WTC11 (cell line): ENCODE measurements at regions not wholly inside any gene's neighbourhood (a gene's known extent, or its start where the extent isn't known, plus 50 kb on each side); places are given as distances from the start of the nearest gene placed in this dataset.

Experiments used
- ELF4 ChIP-seq: sonication (generic); formaldehyde crosslinking; IDR thresholded peaks from 2 replicates; pipeline ENCODE4 v1.8.1; 2022; ENCODE audit warnings: low read depth, mild to moderate bottlenecking, moderate library complexity, missing genetic modification reagents
- MAX ChIP-seq: sonication (generic); formaldehyde crosslinking; IDR thresholded peaks from 2 replicates; pipeline ENCODE4 v1.8.0; 2022; ENCODE audit warnings: mild to moderate bottlenecking, missing genetic modification reagents
- TF ChIP-seq, protein P1 (sequence below): fragments of 200-600 bp; IDR thresholded peaks from 2 replicates; pipeline ENCODE4 v1.8.0; 2022; ENCODE audit warnings: antibody characterized with exemption

DNA sequence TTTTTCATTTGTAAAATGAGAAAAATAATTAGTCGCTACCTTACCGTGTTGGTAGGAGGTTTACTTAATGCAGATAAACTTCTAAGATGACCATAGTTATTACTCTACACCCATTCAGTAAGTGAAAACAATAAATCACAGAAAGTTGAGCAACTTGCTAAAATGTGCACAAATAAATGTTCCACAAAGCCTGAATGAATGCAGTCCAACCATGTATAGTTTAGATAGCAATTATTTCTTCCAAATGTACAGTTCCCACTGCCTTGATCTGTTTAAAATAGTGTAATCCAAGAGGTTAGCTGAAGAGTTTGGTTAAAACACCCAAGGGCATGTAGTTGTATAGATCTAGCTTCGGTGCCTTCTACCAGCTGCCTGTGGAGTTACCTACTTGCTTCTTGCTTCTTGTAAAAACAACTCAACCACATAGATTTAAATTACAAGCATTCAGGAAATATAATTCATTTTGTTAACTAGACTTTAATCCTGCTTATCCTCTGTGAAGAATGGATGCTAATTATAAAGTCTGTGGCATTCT lies 106.3 kb upstream of the CARD18 start:
- TF ChIP-seq, protein P1, sequence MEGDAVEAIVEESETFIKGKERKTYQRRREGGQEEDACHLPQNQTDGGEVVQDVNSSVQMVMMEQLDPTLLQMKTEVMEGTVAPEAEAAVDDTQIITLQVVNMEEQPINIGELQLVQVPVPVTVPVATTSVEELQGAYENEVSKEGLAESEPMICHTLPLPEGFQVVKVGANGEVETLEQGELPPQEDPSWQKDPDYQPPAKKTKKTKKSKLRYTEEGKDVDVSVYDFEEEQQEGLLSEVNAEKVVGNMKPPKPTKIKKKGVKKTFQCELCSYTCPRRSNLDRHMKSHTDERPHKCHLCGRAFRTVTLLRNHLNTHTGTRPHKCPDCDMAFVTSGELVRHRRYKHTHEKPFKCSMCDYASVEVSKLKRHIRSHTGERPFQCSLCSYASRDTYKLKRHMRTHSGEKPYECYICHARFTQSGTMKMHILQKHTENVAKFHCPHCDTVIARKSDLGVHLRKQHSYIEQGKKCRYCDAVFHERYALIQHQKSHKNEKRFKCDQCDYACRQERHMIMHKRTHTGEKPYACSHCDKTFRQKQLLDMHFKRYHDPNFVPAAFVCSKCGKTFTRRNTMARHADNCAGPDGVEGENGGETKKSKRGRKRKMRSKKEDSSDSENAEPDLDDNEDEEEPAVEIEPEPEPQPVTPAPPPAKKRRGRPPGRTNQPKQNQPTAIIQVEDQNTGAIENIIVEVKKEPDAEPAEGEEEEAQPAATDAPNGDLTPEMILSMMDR: no peak
- TF ChIP-seq MAX: no peak
- TF ChIP-seq ELF4: no peak
